ENCODE measurements at regions not wholly inside any gene's neighbourhood (a gene's known extent, or its start where the extent isn't known, plus 50 kb on each side); places are given as distances from the start of the nearest gene placed in this dataset.

DNA sequence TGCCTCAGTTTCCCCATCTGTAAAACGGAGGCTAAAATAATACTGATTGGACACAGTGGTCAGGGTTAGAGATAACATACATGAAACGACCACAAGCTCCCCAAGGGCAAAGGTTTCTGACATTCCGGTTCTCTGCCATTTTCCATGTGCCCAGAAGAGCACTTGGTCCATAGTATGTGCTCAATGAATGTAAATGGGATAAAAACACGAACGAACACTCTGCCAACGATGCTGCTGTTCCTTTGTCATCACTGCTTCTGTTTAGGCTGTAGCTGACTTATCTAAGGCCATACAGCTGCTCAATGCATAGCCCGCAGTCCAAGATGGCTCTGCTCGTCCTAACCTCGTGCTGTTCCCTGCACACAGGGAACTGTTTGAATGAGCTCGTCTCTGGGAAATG, 102.0 kb downstream of the RMI2 start:
- DNase-seq = no peak

DNA sequence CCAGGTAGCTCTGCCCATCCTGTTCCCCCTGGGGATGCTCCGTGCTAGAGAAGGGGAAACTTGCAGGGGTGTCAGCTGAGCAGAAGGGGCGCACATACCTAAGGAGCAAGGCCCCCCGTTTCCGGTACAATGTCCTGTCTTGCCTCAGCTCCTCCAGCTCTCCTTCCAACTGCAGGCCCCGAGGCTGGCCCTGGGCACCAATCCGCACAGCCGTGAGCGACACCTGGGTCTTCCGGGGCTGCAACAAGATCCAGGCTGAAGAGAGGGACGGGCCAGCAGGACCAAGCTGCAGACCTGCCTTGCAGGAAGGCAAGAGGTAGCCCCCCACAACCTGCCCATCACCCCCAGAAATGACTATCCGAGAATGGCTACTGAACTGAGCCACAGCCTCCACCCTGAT, 102.6 kb downstream of the RMI2 start:
- DNase-seq = no peak

DNA sequence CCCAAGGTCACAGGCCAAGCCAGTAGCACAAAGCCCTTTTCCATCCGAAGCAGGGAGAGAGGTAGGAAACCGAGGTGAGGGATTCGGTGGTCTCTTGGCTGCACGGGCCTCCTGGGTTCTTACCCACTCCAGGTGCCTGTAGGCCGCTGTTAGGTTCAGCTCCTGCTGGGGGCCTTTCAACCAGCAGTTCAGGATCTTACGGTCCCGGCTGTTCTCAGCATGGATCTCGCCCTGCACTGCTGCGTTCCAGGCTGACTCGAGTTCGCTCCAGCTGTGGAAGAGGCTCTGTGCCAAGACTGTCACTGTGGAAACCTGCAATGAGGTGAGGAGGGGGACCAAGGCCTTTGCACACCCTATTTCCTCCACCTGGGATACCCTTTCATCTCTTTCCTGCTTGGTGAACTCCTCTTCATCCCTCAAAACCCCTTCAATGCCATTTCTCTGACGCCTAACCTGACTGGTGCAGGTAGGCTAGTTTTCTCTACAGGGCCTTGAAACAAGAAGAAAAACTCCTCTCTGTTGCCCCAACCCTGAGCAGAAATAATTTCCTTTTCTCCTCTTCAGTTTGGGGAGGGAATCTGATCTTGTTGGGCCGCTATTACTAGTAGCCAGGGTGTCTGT, 103.6 kb downstream of the RMI2 start:
- DNase-seq = peak; percentile 43

DNA sequence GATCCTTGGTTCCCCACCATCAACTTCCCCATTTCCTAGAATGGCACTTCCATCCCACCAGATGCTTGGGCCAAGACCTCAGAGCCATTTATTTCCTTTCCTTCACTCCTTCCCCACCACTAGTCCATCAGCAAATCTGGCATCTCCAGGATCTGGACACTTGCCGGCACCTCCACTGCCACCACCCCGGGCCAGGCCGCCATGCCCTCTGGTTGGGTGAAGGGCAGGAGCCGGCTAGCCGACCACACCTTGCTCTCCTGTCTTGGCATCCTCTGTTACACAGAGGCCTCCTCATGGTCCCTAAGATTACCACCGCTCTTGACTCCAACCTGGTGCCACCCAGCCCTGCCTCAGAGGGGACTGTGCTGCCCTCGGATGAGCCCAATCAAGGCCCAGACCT, 104.5 kb downstream of the RMI2 start:
- DNase-seq = no peak

DNA sequence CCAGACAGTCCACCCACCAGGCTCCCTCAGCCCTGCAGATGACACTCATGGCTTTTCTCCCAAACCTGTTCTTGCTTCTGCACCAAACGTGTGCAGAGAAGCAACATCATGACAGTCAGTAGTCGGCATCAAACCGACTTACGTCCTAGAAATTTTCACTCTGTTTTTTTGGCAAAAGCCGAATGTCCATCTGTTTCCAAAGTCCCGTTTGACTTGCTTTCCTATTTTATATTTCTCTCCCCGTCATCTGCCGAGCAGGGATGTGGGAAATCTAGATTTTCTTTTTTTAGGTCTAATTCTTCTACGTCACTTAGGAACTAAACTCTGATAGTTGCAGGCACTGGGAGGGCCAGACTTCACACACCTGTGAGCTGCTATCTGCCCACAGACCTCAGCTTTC, 104.9 kb downstream of the RMI2 start:
- no peak for DNase-seq

DNA sequence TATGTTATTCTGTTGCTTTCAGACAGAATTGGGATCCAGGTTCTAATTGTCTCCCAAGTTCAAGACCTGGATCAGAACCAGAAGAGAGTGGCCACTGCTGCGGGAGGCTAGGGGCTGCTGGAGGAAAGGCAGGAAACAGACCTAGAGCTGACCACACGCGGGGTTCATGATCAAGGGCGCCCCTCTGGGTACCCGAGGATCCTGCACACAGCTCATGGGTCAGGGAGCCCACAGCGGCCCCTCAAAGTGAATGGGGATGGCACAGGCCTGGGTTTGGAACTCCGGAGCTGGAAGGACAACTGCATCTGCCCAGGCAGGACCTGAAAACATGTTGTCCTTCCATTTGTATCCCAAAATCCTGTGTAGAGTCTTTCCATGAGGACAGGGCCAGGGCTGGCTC, 107.0 kb downstream of the RMI2 start:
- no peak for DNase-seq

DNA sequence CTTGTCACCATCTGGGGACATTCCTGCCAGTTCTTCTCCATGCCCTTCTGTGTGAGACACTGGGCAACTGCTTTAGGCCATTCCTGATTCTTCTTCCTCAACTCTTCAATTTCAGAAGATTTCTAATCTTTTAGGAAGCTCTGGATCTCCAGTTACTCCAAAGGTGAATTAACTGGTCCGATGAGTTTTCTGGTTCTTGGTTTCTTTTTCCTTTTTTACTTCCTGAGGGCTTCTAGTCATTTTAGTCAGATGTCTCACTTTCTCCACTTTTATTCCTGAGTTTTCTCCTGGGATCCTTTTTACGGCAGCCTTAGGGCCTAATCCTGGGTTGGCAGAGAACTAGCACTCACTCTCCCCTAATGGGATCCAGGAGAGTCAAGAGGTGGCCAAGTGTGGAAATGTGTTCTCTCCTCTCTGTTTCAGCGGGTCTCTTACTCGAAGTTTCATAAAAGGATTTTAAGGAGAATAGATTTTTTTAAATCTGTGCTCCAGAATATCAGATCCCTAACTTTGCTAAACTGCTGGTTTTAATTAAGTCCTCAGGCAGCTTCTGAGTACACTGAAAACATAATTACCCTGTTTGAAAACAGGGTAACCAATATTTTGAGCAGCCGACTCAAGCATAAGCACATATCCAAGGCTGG, 107.6 kb downstream of the RMI2 start:
- DNase-seq = no peak

DNA sequence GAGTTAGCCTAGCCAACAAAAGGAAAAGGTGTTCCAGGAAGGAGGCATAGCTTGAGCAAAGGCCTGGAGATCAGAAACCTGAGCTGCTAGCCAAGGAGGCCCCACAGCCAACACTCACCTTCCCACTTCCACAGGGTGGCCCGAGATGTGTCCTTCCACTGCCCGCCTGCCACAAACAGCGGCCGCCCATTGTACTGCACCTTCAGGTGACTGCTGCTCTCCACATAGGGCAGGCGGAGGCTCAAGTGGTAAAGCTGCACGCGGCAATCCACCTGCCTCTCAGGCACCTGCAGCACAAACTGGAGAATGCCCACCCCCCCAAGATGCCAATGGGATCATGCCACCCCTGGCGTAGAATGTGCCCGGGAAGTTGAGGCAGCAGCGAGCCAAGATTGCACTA, 111.5 kb downstream of the RMI2 start:
- DNase-seq = no peak

DNA sequence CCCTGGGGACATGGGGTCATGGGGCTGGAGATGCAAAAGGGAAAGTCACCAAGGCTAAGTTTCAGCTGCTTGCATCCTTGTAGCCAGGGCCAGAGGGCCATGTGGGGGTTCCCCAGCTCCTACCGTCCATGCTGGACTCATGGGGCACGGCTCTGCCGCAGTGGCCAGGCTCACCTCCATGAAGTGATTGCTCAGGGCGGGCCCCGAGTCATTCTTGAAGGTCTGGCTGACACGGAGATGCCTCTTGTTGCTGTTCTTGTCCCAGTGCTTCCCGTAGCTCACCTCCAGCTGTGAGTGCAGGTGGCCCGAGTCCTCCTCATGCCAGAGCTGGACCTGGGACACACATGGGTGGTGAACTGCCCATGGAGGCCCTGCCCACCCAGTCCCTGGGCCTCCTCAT, 114.5 kb downstream of the RMI2 start:
- DNase-seq = no peak

DNA sequence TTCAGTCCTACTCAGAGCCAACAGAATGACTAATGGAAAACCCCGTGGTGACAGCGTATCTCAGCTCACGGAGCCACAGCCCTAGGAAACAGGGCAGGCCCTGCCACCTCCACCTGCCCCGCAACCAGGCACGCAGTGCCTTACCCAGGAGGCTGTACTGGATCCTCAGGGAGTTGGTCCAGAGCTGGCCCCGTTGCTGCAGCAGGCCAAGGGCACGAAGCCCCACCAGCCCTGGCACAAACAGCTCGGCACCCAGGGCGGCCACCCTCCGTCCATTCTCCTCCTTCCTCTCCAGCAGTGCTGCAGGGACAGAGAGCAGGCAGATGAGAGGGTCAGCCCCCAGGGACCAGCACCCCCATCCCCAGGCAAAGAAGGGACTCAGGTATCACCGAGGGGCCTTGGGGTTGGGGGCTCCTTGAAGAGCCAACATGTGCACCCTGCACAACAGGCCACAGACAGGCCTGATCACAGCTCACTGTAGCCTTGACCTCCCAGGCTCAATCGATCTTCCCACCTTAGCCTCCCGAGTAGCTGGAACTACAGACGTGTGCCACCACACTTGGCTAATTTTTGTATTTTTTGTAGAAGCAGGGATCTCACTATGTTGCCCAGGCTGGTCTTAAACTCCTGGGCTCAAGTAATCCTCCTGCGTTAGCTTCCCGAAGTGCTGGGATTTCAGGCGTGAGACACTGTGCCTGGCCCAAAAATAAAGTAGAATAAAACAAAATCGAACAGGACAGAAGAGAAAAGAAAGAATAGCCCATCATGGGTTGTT, 115.7 kb downstream of the RMI2 start:
- no peak for DNase-seq

DNA sequence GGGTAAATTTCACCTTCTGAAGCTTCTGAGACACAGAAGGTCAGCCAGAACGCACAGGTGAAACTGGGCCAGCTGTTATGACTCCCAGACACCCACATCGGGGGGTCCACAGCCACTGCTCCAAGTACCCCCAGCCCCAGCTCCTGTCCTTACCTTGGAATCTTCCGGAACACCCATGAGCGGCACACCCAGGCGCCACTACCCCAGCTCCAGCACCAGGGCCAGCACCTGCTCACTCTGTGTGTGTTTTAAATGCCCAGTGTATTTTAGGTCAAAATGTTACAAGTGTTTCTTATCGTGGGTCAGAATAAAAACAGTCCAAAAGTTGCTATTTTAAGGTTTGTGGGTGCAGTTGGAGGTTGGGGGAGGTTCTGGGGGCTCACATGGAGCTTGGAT, 116.3 kb downstream of the RMI2 start:
- no peak for DNase-seq

DNA sequence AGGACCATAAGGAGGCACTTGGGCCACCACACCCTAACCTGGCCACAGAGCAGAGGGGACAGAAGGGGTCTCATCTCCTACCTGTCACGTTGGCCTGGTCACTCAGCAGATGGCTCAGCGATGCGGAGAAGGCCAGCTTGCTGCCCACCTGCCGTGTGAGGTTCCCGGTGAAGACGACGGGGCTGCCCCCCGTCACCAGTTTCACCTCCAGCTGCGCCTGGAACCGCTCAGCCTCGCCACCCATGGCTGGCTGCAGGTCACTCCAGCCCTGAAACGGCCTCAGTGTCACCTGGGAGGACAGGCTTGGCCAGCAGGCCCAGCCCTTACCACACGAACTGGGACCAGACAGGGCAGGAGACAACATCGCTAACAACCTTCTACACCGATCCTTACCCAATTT, 116.8 kb downstream of the RMI2 start:
- DNase-seq = no peak

DNA sequence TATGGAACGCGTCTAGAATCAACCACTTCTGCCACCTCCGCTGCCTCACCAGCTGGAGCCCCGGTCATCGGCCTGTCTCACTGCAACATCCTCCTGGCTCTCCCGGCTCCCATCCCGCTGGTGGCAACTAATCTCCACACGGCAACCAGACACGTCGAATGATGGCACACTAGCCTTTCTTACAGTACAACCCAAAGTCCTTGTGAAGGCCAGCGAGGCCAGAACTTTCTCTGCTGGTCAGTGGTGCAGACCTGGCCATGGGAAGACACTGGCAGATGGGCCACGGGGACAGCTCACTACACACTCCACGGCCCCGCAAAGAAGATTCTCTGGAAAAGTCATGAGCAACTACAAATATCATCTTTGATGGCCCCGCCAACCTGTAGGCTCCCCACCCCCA, 117.6 kb downstream of the RMI2 start:
- DNase-seq = no peak

DNA sequence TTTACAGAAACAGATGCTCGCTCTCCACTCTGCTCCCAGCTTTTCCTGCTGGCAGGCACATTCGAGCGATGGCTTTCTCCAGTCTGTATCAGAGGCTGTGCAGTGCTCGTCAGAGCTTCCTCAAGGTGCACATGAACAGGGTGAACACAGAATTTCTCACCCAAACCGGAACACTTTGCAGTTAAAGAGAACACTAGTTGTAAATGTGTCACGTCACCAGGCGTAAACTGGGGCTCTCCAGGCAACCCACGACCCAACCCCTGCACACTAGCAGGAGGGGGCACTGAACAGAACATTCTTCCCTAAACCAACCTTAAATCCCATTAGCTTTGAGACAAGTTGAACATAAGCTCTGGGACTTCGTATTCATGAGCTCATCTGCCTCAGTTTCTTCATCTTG, 119.0 kb downstream of the RMI2 start:
- no peak for DNase-seq

DNA sequence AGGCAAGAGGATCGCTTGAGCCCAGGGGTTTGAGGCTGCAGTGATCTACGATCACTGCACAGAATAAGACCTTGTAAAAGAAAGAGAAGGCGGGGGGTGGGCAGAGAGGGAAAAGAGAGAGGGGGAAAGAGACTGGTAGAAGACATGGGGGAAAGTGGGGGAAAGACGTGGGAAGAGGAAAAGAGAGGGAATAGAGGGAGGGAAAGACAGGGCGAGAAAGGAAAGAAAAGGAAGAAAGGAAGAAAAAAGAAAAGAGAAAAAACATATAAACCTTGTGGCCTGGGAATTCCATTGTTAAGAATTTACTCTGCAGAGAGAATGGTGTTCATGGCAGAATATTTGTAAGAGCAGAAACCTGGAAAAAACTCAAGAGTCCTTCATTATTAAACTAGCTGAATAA, 120.4 kb downstream of the RMI2 start:
- DNase-seq = no peak

DNA sequence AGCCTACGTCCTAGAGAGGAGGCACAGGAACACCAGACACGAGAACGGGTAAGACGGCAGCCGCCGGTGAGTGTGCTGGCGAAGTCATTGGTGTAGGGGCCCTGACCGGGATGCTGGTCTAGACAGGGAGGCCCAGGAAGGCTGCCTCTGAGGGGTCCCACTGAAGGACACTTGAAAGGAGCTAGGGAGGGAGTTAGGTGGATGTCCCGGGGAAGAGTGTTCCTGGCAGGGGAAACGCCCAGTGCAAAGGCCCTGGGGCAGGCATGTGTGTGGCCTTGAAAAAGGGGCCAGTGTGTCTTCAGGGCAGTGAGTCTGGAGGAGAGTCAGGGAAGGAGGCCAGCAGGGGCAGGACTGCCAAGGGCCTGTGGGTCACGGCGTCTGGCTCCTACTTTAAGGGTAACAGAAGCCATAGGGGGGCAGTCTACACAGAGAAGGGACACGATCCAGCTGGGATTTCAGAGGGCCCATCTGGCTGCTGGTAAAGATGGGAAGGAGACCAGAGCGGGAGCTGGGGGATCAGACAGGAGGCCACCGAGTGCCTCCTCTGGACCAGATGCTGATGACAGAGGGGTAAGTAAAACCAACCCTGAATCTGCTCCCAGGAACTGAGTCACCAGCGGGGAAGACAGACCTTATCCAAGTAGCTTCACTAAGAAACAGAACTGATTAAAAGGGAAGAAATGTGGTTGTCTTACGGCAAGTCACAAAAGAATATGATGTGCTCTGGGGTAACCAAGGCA, 115.9 kb downstream of the LITAF start:
- no peak for DNase-seq

DNA sequence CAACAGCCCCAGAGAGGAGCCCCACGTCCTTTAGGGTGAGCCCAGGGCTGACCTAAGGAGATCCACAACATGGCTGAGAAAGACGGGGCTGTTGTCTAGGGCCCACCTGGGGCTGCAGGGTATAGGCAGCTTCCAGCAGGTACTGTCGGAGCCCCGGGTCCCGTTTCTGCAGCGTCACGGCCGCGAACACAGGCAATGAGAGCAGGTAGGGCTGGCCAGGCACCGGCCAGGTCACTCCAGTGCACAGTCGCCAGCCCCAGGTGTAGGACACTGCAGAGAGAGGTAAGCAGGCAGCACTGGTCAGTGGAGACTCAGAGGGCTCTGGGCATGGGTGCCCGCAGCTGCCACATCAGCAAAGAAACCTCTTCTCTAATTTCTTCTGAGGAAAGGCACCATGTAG, 115.2 kb downstream of the LITAF start:
- no peak for DNase-seq

DNA sequence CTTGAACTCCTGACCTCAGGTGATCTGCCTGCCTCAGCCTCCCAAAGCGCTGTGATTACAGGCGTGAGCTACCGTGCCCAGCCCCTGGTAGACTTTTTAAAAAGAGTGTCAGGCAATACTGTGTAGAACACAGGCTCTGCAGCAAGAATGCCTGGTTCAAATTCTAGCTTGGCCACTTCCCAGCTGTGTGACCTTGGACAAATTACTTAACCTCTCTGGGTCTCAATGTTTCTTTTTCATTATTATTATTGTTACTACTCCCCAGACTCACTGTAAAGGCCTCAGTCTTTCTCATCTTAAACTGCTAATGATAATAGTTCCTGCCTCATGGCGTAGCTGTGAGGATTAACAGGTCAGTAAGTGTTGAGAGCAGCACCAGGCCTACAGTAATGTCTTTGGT, 114.3 kb downstream of the LITAF start:
- DNase-seq = no peak

DNA sequence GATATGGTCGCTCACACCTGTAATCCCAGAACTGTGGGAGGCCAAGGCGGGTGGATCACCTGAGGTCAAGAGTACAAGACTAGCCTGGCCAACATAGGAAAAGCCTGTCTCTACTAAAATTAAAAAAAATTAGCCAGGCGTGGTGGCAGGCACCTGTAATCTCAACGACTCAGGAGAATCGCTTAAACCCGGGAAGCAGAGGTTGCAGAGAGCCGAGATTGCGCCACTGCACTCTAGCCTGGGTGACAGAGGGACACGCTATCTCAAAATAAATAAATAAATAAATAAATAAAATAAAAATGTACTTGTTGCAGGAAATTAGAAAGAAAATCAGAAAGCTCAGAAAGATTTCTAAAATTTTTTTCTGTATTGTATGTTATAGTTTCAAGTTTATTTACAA, 113.9 kb downstream of the LITAF start:
- no peak for DNase-seq

DNA sequence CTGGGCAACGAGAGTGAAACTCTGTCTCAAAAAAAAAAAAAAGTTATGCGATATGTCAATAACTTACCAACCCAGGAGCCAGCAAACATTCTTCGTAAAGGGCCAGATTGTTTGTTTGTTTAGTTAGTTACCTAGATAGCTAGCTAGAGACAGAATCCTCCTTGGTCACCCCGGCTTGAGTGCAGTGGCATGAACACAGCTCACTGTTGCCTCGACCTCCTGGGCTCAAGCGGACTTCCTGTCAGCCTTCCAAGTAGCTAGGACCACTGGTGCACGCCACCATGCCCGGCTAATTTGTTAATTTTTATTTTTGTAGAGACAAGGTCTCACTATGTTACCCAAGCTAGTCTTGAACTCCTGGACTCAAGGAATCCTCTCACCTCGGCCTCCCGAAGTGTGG, 113.0 kb downstream of the LITAF start:
- DNase-seq = no peak

DNA sequence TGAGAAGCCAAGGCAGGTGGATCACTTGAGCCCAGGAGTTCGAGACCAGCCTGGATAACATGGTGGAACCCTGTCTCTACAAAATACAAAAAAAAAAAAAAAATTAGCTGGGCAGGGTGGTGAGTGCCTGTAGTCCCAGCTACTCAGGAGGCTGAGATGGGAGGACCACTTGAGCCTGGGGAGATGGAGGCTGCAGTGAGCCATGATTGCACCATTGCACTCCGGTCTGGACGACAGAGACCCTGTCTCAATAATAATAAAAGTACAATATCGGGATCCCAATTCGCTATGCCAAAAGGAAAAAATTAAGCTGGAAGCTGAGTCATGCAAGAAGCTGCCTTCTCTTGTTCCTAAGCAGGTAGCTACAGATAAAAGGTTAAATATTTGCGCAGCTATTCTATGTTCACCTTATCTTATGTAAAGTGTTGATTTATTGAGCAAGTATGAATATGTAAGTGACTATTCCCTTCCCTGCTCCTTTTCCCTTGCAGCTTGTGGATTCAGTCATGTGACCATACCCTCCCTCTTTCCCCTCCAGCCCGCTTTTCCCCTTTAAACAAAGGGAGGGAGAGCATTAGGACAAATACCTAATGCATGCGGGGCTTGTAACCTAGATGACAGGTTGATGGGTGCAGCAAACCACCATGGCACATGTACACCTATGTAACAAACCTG, 112.0 kb downstream of the LITAF start:
- DNase-seq = no peak

DNA sequence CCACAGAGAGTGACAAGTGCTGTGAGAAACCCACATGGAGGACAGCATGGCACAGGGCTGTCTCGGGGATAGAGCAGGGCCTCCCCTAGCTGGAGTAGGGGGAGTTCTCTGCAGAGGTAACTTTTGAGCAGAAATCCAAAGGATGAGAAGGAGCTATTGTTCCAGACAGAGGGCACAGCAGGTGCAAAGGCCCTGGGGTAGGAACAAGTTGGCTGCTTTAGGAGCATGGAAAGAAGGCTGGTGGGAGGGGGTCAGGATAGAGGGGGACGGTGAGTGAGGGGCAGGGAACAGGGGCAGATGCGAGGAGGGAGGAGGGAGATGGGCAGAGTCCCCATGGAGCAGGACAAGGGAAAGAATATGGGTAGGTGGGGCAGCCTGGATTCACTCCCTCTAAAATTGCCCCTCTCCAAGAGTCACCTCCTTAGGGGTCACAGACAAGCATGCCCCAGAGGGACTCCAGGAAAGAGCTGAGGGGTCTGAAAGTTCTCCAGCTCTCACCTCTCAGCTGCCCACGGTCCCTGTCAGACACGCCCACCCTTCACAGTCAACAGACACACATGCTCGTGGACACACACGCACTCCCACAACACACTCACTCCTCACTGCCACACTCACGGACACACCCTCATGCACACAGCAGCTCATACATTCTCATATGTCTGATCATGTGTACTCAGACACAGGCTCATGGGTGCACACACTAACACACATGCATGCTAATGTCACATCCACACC, 110.7 kb downstream of the LITAF start:
- DNase-seq = no peak

DNA sequence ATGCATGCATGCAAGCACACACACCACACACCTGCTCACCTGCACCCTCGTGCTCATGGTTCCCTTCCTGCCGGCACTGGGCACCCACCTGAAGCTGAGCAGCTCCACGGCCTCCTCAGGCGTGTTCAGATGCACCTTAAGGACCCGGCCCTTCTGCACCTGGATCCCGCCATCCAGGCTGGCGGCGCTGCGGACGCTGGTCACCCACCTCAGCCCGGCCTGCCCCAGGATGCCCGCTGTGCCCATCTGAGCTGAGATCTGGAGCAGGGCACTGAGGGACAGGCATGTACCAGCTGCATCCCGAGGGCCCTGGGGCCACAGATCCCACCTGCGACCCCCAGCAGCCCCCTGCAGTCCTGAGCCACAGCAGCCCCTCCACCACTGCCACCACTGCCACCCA, 110.0 kb downstream of the LITAF start:
- DNase-seq = no peak
